GM23248 (cell line): ENCODE measurements at regions not wholly inside any gene's neighbourhood (a gene's known extent, or its start where the extent isn't known, plus 50 kb on each side); places are given as distances from the start of the nearest gene placed in this dataset.

Source experiments
- DNase-seq: peaks from one replicate; pipeline ENCODE4 v3.0.0-alpha.2; 2015
- H2AFZ ChIP-seq: fragments of 200-600 bp; sonication (generic); 2 replicates; pipeline ENCODE4 v1.6.1; 2016; ENCODE audit warnings: antibody characterized with exemption
- H3F3A ChIP-seq: fragments of 200-600 bp; sonication (generic); 2 replicates; pipeline ENCODE4 v1.6.1; 2016; ENCODE audit warnings: mild to moderate bottlenecking, antibody characterized with exemption, mixed run types; ENCODE audit not compliant: insufficient read depth
- H3K27ac ChIP-seq: fragments of 200-600 bp; sonication (generic); 2 replicates; pipeline ENCODE4 v1.5.1; 2016; ENCODE audit warnings: mild to moderate bottlenecking
- H3K27me3 ChIP-seq: fragments of 200-600 bp; sonication (generic); replicated peaks from 2 replicates; pipeline ENCODE4 v1.6.1; 2016; ENCODE audit warnings: mild to moderate bottlenecking; ENCODE audit not compliant: insufficient read depth
- H3K36me3 ChIP-seq: fragments of 200-600 bp; sonication (generic); 2 replicates; pipeline ENCODE4 v1.6.1; 2016; ENCODE audit warnings: low read depth, mild to moderate bottlenecking
- H3K4me1 ChIP-seq: fragments of 200-600 bp; sonication (generic); 2 replicates; pipeline ENCODE4 v1.6.1; 2016; ENCODE audit warnings: mild to moderate bottlenecking; ENCODE audit not compliant: insufficient read depth
- H3K4me2 ChIP-seq: fragments of 200-600 bp; sonication (generic); one replicate; pipeline ENCODE4 v1.6.1; 2016; ENCODE audit warnings: mild to moderate bottlenecking; ENCODE audit not compliant: unreplicated experiment
- H3K4me3 ChIP-seq: fragments of 200-600 bp; sonication (generic); 2 replicates; pipeline ENCODE4 v1.5.1; 2016; ENCODE audit warnings: mild to moderate bottlenecking
- H3K79me2 ChIP-seq: fragments of 200-600 bp; sonication (generic); 2 replicates; pipeline ENCODE4 v1.6.1; 2016; ENCODE audit warnings: mild to moderate bottlenecking; ENCODE audit not compliant: insufficient read depth
- H3K9ac ChIP-seq: fragments of 200-600 bp; sonication (generic); 2 replicates; pipeline ENCODE4 v1.6.1; 2016; ENCODE audit warnings: mild to moderate bottlenecking
- H3K9me2 ChIP-seq: fragments of 200-600 bp; sonication (generic); 2 replicates; pipeline ENCODE4 v1.6.1; 2016; ENCODE audit warnings: mixed run types, mild to moderate bottlenecking, moderate library complexity; ENCODE audit not compliant: insufficient read depth
- H3K9me3 ChIP-seq: fragments of 200-600 bp; sonication (generic); one replicate; pipeline ENCODE4 v1.6.1; 2017; ENCODE audit warnings: low read depth
- H4K20me1 ChIP-seq: fragments of 200-600 bp; sonication (generic); 2 replicates; pipeline ENCODE4 v1.6.0; 2016; ENCODE audit not compliant: insufficient read depth
- EZH2 ChIP-seq: fragments of 200-600 bp; sonication (generic); IDR thresholded peaks from 2 replicates; pipeline ENCODE4 v1.6.1; 2018; ENCODE audit warnings: antibody characterized with exemption, mild to moderate bottlenecking; ENCODE audit not compliant: insufficient read depth, poor library complexity, severe bottlenecking
- EZH2phosphoT487 ChIP-seq: fragments of 200-600 bp; sonication (generic); IDR thresholded peaks from 2 replicates; pipeline ENCODE4 v1.6.1; 2018; ENCODE audit warnings: antibody characterized with exemption, moderate library complexity, mild to moderate bottlenecking, low read depth; ENCODE audit not compliant: insufficient read depth
- WGBS, 2 experiments: methylation state at CpG; one replicate each; pipeline ENCODE4 v1.1.6; 2015 to 2017; ENCODE audit warnings: low lambda C conversion rate in 2 of 2, low coverage in 1 of 2; ENCODE audit errors: missing lambda C conversion rate in 2 of 2; 5-methylcytosine and 5-hydroxymethylcytosine counted together
- in situ Hi-C: fragments of 300-500 bp; cut with MboI; formaldehyde crosslinking; loops from 2 replicates; pipeline ENCODE4 v1.15.0; 2020

GRCh38 chr12:18171571-18171970 is 81.6 kb upstream of the RERGL start:
- Histone ChIP-seq H3K27ac (peak overlapping the region; percentile 42; the same call in 1 of the 2 replicates), H3K27me3 (no peaks in the 10 kb centered on the region), H3K36me3 (no peaks in the 10 kb centered on the region), H2AFZ (no peak overlapping the region), H3K4me1 (peaks cover 8% of the 10 kb centered on the region), H3K9ac (no peak overlapping the region), H3K9me3 (no peaks in the 10 kb centered on the region), H3K4me2 (peak overlapping the region; percentile 14), H3K4me3 (no peak overlapping the region), H3F3A (peaks cover 6% of the 10 kb centered on the region; the same call in 1 of the 2 replicates), H4K20me1 (no peaks in the 10 kb centered on the region), H3K79me2 (no peaks in the 10 kb centered on the region), H3K9me2 (no peaks in the 10 kb centered on the region)
- 71 to 72% methylated on average over 1 of the region's 1 CpG for WGBS, 2 experiments
- TF ChIP-seq EZH2 (no peak), EZH2phosphoT487 (no peak)
- peak; percentile 71 for DNase-seq
- in situ Hi-C loops, result no loop called here

DNA sequence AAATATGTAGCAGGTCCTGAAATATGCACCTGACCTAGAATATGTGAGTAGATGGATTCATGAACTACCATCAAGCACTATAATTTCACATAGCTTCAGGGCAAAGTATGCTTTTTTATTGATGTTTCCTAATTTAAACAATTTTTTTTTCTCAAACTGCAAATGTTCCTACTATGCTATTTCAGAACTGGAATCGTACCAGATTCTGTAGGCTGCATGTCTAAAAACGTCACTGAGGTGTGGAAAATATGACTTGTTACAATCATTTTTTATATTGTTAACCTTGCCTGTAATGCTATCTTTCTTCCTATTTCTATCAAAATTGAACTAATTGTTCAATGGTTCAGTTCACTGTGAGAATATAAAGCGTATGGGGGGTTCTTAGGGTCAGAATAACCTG is 78.0 kb upstream of the RERGL start:
- no peak for TF ChIP-seq EZH2phosphoT487
- no peak for TF ChIP-seq EZH2
- H3K4me2 ChIP-seq, result no peak overlapping the region
- H4K20me1 ChIP-seq, result no peaks in the 10 kb centered on the region
- H3F3A ChIP-seq, result peaks cover 9% of the 10 kb centered on the region; the same call in 1 of the 2 replicates
- 49 to 61% methylated on average over 3 of the region's 3 CpGs for WGBS, 2 experiments
- in situ Hi-C loops, result no loop called here
- no peak overlapping the region for H3K9ac ChIP-seq
- H3K9me3 ChIP-seq, result no peaks in the 10 kb centered on the region
- no peak overlapping the region for H2AFZ ChIP-seq
- no peak overlapping the region for H3K4me3 ChIP-seq
- H3K36me3 ChIP-seq, result no peaks in the 10 kb centered on the region
- no peak for DNase-seq
- H3K4me1 ChIP-seq, result peaks cover 18% of the 10 kb centered on the region
- H3K27ac ChIP-seq, result no peak overlapping the region
- H3K79me2 ChIP-seq, result no peaks in the 10 kb centered on the region
- no peaks in the 10 kb centered on the region for H3K27me3 ChIP-seq
- H3K9me2 ChIP-seq, result no peaks in the 10 kb centered on the region

GRCh38 chr12:18165889-18166288 is 75.9 kb upstream of the RERGL start:
- no peaks in the 10 kb centered on the region for H3K9me3 ChIP-seq
- H3K4me2 ChIP-seq, result peak overlapping the region; percentile 96
- DNase-seq, result no peak
- WGBS, 2 experiments, result 45 to 47% methylated on average over 2 of the region's 2 CpGs
- in situ Hi-C loops, result no loop called here
- peak overlapping the region; percentile 56 for H3K9ac ChIP-seq
- TF ChIP-seq EZH2phosphoT487 (no peak), EZH2 (no peak)
- peaks cover 12% of the 10 kb centered on the region for H3K4me1 ChIP-seq
- H3K4me3 ChIP-seq, result peak overlapping the region; percentile 66
- H3K36me3 ChIP-seq, result no peaks in the 10 kb centered on the region
- no peaks in the 10 kb centered on the region for H4K20me1 ChIP-seq
- H3K27ac ChIP-seq, result peak overlapping the region; percentile 4; the same call in 1 of the 2 replicates
- H3F3A ChIP-seq, result 0 out of 2 replicates have a peak, but pooled peaks cover 3% of the 10 kb centered on the region
- H2AFZ ChIP-seq, result peak overlapping the region; percentile 84
- H3K27me3 ChIP-seq, result no peaks in the 10 kb centered on the region
- H3K79me2 ChIP-seq, result no peaks in the 10 kb centered on the region
- no peaks in the 10 kb centered on the region for H3K9me2 ChIP-seq

GRCh38 chr12:18165422-18165871 is 75.5 kb upstream of the RERGL start:
- H3K4me3 ChIP-seq, result peak overlapping the region; percentile 66

GRCh38 chr12:18160901-18161300 is 70.9 kb upstream of the RERGL start:
- no peaks in the 10 kb centered on the region for H3K36me3 ChIP-seq
- no peaks in the 10 kb centered on the region for H3K9me2 ChIP-seq
- WGBS, 2 experiments, result 27 to 30% methylated on average over 1 of the region's 1 CpG
- in situ Hi-C loops, result no loop called here
- TF ChIP-seq EZH2phosphoT487, result no peak
- no peak for TF ChIP-seq EZH2
- no peaks in the 10 kb centered on the region for H3K79me2 ChIP-seq
- H3F3A ChIP-seq, result 0 out of 2 replicates have a peak, but pooled peaks cover 3% of the 10 kb centered on the region
- H3K27me3 ChIP-seq, result no peaks in the 10 kb centered on the region
- no peak overlapping the region for H2AFZ ChIP-seq
- DNase-seq, result no peak
- H3K4me3 ChIP-seq, result no peak overlapping the region
- no peaks in the 10 kb centered on the region for H3K9me3 ChIP-seq
- peaks cover 7% of the 10 kb centered on the region for H3K4me1 ChIP-seq
- H4K20me1 ChIP-seq, result no peaks in the 10 kb centered on the region
- no peak overlapping the region for H3K9ac ChIP-seq
- H3K4me2 ChIP-seq, result no peak overlapping the region
- no peak overlapping the region for H3K27ac ChIP-seq

More at GRCh38 chr12:18165422-18165871, 75.5 kb upstream of the RERGL start:
- Histone ChIP-seq H3K4me2 (peak overlapping the region; percentile 96), H3K9ac (peak overlapping the region; percentile 56), H3K36me3 (no peaks in the 10 kb centered on the region), H3K79me2 (no peaks in the 10 kb centered on the region), H2AFZ (peak overlapping the region; percentile 84), H3K9me3 (no peaks in the 10 kb centered on the region), H3K4me1 (peaks cover 10% of the 10 kb centered on the region), H3K27ac (peak overlapping the region; percentile 4; the same call in 1 of the 2 replicates), H3K9me2 (no peaks in the 10 kb centered on the region), H3K27me3 (no peaks in the 10 kb centered on the region), H4K20me1 (no peaks in the 10 kb centered on the region), H3F3A (0 out of 2 replicates have a peak, but pooled peaks cover 3% of the 10 kb centered on the region)
- 0 to 9% methylated on average over 2 of the region's 2 CpGs for WGBS, 2 experiments
- in situ Hi-C loops, result no loop called here
- DNase-seq, result peak; percentile 76
- TF ChIP-seq EZH2phosphoT487 (no peak), EZH2 (no peak)
